ENCODE measurements at regions not wholly inside any gene's neighbourhood (a gene's known extent, or its start where the extent isn't known, plus 50 kb on each side); places are given as distances from the start of the nearest gene placed in this dataset.

DNA sequence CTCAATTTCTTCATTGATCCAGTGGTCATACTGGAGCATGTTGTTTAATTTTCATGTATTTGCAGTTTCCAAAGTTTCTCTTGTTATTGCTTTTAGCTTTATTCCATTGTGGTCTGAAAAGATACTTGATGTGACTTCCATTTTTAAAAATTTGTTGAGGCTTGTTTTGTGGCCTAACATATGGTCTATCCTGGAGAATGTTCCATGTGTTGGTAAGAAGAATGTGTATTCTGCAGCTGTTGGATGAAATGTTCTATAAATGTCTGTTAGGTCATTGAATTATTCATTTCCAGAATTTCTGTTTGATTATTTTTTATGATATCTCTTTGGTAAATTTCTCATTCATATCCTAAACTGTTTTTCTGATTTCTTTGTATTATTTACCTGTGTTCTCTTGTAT lies 139.8 kb upstream of the THUMPD2 start:
- Histone ChIP-seq H3K4me2 (ENCODE audit: control insufficient read depth, insufficient read depth) (no peak overlapping the region), H3K27ac (ENCODE audit: control insufficient read depth, insufficient read depth) (no peak overlapping the region), H3K4me1 (ENCODE audit: control insufficient read depth, insufficient read depth, low read length) (no peaks in the 10 kb centered on the region), H3K36me3 (ENCODE audit: control insufficient read depth in 2 of 2, insufficient read depth in 2 of 2, low read length in 1 of 2) (no peaks in the 10 kb centered on the region), H3K27me3 (replicated peaks in 1 of 2; ENCODE audit: control insufficient read depth in 2 of 2, insufficient read depth in 2 of 2, low read length in 1 of 2) (no peaks in the 10 kb centered on the region; a peak in 1 of 4 replicates), H3K9me3 (replicated peaks; ENCODE audit: control insufficient read depth, insufficient read depth, low read length) (no peaks in the 10 kb centered on the region), H4K20me1 (ENCODE audit: control insufficient read depth, insufficient read depth) (no peaks in the 10 kb centered on the region), H2AFZ (ENCODE audit: control insufficient read depth, low read depth, low read length) (no peak overlapping the region), H3K9ac (ENCODE audit: control insufficient read depth, insufficient read depth, low read length) (no peak overlapping the region), H3K4me3 (no peak overlapping the region), H3K79me2 (ENCODE audit: control insufficient read depth, insufficient read depth, low read length) (no peaks in the 10 kb centered on the region)
- ChIA-PET POLR2A (no interaction called here), SMC1A (ENCODE audit: uncharacterized antibody, unreplicated experiment) (no interaction called here), CTCF (no interaction called here), RAD21 (ENCODE audit: unreplicated experiment) (no interaction called here)
- no peak for ATAC-seq
- intact Hi-C loops (cut with micrococcal nuclease; ENCODE audit: unreplicated experiment), result loop anchor here (10.0 kb wide), 1 partner anchor 1866 kb away; no protein-coding TSS in a partner anchor
- in situ Hi-C loops (cut with MboI), result loop anchor here (10.0 kb wide), 1 partner anchor 1866 kb away; no protein-coding TSS in a partner anchor
- DNase-seq (ENCODE audit: low read depth, low spot score), result no peak
- no peak for TF ChIP-seq LARP7 (IDR thresholded peaks at IDR 0.05)
- TF ChIP-seq SUZ12 (IDR thresholded peaks at IDR 0.05; ENCODE audit: unreplicated experiment), result no peak
- TF ChIP-seq, protein P1, sequence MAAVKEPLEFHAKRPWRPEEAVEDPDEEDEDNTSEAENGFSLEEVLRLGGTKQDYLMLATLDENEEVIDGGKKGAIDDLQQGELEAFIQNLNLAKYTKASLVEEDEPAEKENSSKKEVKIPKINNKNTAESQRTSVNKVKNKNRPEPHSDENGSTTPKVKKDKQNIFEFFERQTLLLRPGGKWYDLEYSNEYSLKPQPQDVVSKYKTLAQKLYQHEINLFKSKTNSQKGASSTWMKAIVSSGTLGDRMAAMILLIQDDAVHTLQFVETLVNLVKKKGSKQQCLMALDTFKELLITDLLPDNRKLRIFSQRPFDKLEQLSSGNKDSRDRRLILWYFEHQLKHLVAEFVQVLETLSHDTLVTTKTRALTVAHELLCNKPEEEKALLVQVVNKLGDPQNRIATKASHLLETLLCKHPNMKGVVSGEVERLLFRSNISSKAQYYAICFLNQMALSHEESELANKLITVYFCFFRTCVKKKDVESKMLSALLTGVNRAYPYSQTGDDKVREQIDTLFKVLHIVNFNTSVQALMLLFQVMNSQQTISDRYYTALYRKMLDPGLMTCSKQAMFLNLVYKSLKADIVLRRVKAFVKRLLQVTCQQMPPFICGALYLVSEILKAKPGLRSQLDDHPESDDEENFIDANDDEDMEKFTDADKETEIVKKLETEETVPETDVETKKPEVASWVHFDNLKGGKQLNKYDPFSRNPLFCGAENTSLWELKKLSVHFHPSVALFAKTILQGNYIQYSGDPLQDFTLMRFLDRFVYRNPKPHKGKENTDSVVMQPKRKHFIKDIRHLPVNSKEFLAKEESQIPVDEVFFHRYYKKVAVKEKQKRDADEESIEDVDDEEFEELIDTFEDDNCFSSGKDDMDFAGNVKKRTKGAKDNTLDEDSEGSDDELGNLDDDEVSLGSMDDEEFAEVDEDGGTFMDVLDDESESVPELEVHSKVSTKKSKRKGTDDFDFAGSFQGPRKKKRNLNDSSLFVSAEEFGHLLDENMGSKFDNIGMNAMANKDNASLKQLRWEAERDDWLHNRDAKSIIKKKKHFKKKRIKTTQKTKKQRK (IDR thresholded peaks at IDR 0.05; ENCODE audit: low read depth, low read length), result no peak
- TF ChIP-seq RB1 (IDR thresholded peaks at IDR 0.05; ENCODE audit: borderline replicate concordance), result no peak
- TF ChIP-seq, protein P2, sequence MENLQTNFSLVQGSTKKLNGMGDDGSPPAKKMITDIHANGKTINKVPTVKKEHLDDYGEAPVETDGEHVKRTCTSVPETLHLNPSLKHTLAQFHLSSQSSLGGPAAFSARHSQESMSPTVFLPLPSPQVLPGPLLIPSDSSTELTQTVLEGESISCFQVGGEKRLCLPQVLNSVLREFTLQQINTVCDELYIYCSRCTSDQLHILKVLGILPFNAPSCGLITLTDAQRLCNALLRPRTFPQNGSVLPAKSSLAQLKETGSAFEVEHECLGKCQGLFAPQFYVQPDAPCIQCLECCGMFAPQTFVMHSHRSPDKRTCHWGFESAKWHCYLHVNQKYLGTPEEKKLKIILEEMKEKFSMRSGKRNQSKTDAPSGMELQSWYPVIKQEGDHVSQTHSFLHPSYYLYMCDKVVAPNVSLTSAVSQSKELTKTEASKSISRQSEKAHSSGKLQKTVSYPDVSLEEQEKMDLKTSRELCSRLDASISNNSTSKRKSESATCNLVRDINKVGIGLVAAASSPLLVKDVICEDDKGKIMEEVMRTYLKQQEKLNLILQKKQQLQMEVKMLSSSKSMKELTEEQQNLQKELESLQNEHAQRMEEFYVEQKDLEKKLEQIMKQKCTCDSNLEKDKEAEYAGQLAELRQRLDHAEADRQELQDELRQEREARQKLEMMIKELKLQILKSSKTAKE (IDR thresholded peaks at IDR 0.05; ENCODE audit: low read depth, poor library complexity, severe bottlenecking), result no peak
- TF ChIP-seq, protein P3, sequence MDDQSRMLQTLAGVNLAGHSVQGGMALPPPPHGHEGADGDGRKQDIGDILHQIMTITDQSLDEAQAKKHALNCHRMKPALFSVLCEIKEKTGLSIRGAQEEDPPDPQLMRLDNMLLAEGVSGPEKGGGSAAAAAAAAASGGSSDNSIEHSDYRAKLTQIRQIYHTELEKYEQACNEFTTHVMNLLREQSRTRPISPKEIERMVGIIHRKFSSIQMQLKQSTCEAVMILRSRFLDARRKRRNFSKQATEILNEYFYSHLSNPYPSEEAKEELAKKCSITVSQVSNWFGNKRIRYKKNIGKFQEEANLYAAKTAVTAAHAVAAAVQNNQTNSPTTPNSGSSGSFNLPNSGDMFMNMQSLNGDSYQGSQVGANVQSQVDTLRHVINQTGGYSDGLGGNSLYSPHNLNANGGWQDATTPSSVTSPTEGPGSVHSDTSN (IDR thresholded peaks at IDR 0.05; ENCODE audit: insufficient replicate concordance, low read depth, low read length), result no peak
- no peak for TF ChIP-seq STAT3 (IDR thresholded peaks at IDR 0.05; ENCODE audit: low read depth, low read length)
- TF ChIP-seq, protein P4, sequence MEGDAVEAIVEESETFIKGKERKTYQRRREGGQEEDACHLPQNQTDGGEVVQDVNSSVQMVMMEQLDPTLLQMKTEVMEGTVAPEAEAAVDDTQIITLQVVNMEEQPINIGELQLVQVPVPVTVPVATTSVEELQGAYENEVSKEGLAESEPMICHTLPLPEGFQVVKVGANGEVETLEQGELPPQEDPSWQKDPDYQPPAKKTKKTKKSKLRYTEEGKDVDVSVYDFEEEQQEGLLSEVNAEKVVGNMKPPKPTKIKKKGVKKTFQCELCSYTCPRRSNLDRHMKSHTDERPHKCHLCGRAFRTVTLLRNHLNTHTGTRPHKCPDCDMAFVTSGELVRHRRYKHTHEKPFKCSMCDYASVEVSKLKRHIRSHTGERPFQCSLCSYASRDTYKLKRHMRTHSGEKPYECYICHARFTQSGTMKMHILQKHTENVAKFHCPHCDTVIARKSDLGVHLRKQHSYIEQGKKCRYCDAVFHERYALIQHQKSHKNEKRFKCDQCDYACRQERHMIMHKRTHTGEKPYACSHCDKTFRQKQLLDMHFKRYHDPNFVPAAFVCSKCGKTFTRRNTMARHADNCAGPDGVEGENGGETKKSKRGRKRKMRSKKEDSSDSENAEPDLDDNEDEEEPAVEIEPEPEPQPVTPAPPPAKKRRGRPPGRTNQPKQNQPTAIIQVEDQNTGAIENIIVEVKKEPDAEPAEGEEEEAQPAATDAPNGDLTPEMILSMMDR (IDR thresholded peaks at IDR 0.05 in 2 of 3, conservative IDR thresholded peaks at IDR 0.05 in 1 of 3; ENCODE audit: control insufficient read depth in 2 of 3, extremely low read depth in 1 of 3, insufficient read depth in 1 of 3, low read depth in 3 of 3, low read length in 3 of 3), result no peak
- no peak for TF ChIP-seq YBX1 (IDR thresholded peaks at IDR 0.05)
- TF ChIP-seq PAX5 (IDR thresholded peaks at IDR 0.05; ENCODE audit: borderline replicate concordance, low read depth, low read length), result no peak
- no peak for TF ChIP-seq NBN (IDR thresholded peaks at IDR 0.05)
- TF ChIP-seq CHD4 (IDR thresholded peaks at IDR 0.05), result no peak
- TF ChIP-seq MTA3 (IDR thresholded peaks at IDR 0.05; ENCODE audit: borderline replicate concordance, low read length), result no peak
- no peak for TF ChIP-seq ZNF207 (IDR thresholded peaks at IDR 0.05; ENCODE audit: borderline replicate concordance)
- no peak for FAIRE-seq
- no TSS peak for BruUV-seq (replicated peaks)

Data from GM12878 (cell line).